H1 (cell line): ENCODE measurements at regions not wholly inside any gene's neighbourhood (a gene's known extent, or its start where the extent isn't known, plus 50 kb on each side); places are given as distances from the start of the nearest gene placed in this dataset.

Experiments used
- CTCF ChIA-PET: fragments of 300-600 bp; sonication (Branson Sonifier 250); formaldehyde crosslinking; loops from one replicate; lab custom pipeline; 2021; ENCODE audit not compliant: partially characterized antibody; lab: Charles Lee
- POLR2A ChIA-PET: fragments of 300-600 bp; sonication (Branson Sonifier 250); formaldehyde crosslinking; loops from one replicate; lab custom pipeline; 2021; ENCODE audit warnings: inconsistent platforms; ENCODE audit not compliant: partially characterized antibody; lab: Charles Lee
- DNase-seq, 2 experiments: peaks; one replicate each; pipeline versions ENCODE4 v3.0.0 to v3.0.0-alpha.2; 2010 to 2022; ENCODE audit warnings: low spot score in 2 of 2, low read depth in 1 of 2, mixed read lengths in 1 of 2
- FAIRE-seq: peaks from 2 replicates; lab custom pipeline; 2011; peaks lifted over from hg19 to GRCh38; lab: Jason Lieb, UNC
- H2AFZ ChIP-seq: 2 replicates; pipeline ENCODE4 v1.8.1; 2012; ENCODE audit warnings: low read length, inconsistent platforms
- H2AK5ac ChIP-seq: 2 replicates; pipeline ENCODE4 v1.6.1; 2013; ENCODE audit warnings: low read depth, low read length
- H2BK120ac ChIP-seq: replicated peaks from 2 replicates; pipeline ENCODE3; 2013; ENCODE audit warnings: low read depth, low read length, inconsistent platforms
- H2BK12ac ChIP-seq: 2 replicates; pipeline ENCODE4 v1.6.1; 2013; ENCODE audit warnings: low read depth, low read length
- H2BK15ac ChIP-seq: 2 replicates; pipeline ENCODE4 v1.6.1; 2013; ENCODE audit warnings: low read length
- H2BK20ac ChIP-seq: 2 replicates; pipeline ENCODE4 v1.6.1; 2013; ENCODE audit warnings: low read length
- H2BK5ac ChIP-seq: 2 replicates; pipeline ENCODE4 v1.6.1; 2013; ENCODE audit warnings: low read depth, low read length
- H3K14ac ChIP-seq: 2 replicates; pipeline ENCODE4 v1.6.1; 2013; ENCODE audit warnings: inconsistent platforms; ENCODE audit not compliant: insufficient read length
- H3K18ac ChIP-seq: 2 replicates; pipeline ENCODE4 v1.6.1; 2013; ENCODE audit warnings: low read length; ENCODE audit errors: extremely low read depth
- H3K23ac ChIP-seq: 2 replicates; pipeline ENCODE4 v1.6.1; 2013; ENCODE audit warnings: inconsistent platforms; ENCODE audit not compliant: insufficient read length
- H3K23me2 ChIP-seq: 2 replicates; pipeline ENCODE4 v1.6.1; 2013; ENCODE audit warnings: low read depth, low read length
- H3K27ac ChIP-seq: 2 replicates; pipeline ENCODE4 v1.6.1; 2011; ENCODE audit warnings: low read depth, low read length, inconsistent platforms
- H3K27me3 ChIP-seq, 4 experiments: replicated peaks in 1 of 4; 1 replicate in 1 of 4; 2 replicates in 3 of 4; pipeline versions ENCODE4 v1.6.1 to v1.8.1; 2011 to 2013; ENCODE audit warnings: low read length in 3 of 4, mild to moderate bottlenecking in 3 of 4, inconsistent platforms in 2 of 4, mixed read lengths in 2 of 4, moderate library complexity in 1 of 4; ENCODE audit not compliant: control insufficient read depth in 3 of 4, insufficient read depth in 3 of 4; ENCODE audit errors: extremely low read depth in 1 of 4
- H3K36me3 ChIP-seq, 4 experiments: 2 replicates each; pipeline versions ENCODE4 v1.6.1 to v1.8.1; 2011 to 2013; ENCODE audit warnings: mild to moderate bottlenecking in 4 of 4, low read length in 3 of 4, moderate library complexity in 2 of 4, control low read depth in 1 of 4, inconsistent platforms in 1 of 4; ENCODE audit not compliant: insufficient read depth in 4 of 4, control insufficient read depth in 2 of 4
- H3K4ac ChIP-seq: replicated peaks from 2 replicates; pipeline ENCODE3; 2013; ENCODE audit warnings: low read length, low read depth, mixed read lengths, inconsistent platforms; ENCODE audit not compliant: insufficient read length
- H3K4me1 ChIP-seq, 4 experiments: replicated peaks in 1 of 4; 1 replicate in 1 of 4; 2 replicates in 3 of 4; pipeline versions ENCODE4 v1.6.1 to v1.8.1; 2011 to 2013; ENCODE audit warnings: low read length in 3 of 4, inconsistent platforms in 2 of 4, mixed read lengths in 1 of 4; ENCODE audit not compliant: insufficient read depth in 4 of 4, control insufficient read depth in 3 of 4
- H3K4me2 ChIP-seq, 2 experiments: 2 replicates each; pipeline versions ENCODE4 v1.6.1 to v1.8.1; 2011 to 2013; ENCODE audit warnings: low read depth in 2 of 2, low read length in 2 of 2, control low read depth in 1 of 2, inconsistent platforms in 1 of 2, mild to moderate bottlenecking in 1 of 2; ENCODE audit not compliant: insufficient read depth in 1 of 2
- H3K4me3 ChIP-seq, 4 experiments: fragments of 200-600, 300-600 bp in 1 of 4; sonication (generic), shearing (Covaris generic), sonication (Bioruptor Twin) in 1 of 4; 2 replicates each; pipeline versions ENCODE4 v1.5.1 to v1.8.1; 2011 to 2016; ENCODE audit warnings: low read length in 4 of 4, low read depth in 3 of 4, control low read depth in 2 of 4, inconsistent platforms in 2 of 4, mild to moderate bottlenecking in 2 of 4, mixed read lengths in 1 of 4, moderate library complexity in 1 of 4; ENCODE audit not compliant: insufficient read depth in 2 of 4; ENCODE audit errors: extremely low read depth in 1 of 4
- H3K56ac ChIP-seq: replicated peaks from 2 replicates; pipeline ENCODE3; 2013; ENCODE audit warnings: low read depth, mild to moderate bottlenecking, mixed read lengths, low read length, inconsistent platforms; ENCODE audit not compliant: insufficient read length
- H3K79me1 ChIP-seq: 2 replicates; pipeline ENCODE4 v1.6.1; 2013; ENCODE audit warnings: low read depth, low read length, control low read depth
- H3K79me2 ChIP-seq, 2 experiments: 2 replicates each; pipeline versions ENCODE4 v1.6.1 to v1.8.1; 2012 to 2013; ENCODE audit warnings: low read length in 2 of 2, mild to moderate bottlenecking in 2 of 2, inconsistent platforms in 1 of 2; ENCODE audit not compliant: insufficient read depth in 2 of 2, control insufficient read depth in 1 of 2
- H3K9ac ChIP-seq, 4 experiments: replicated peaks in 1 of 4; 1 replicate in 1 of 4; 2 replicates in 3 of 4; pipeline versions ENCODE4 v1.6.1 to v1.8.1; 2011 to 2013; ENCODE audit warnings: low read depth in 3 of 4, low read length in 3 of 4, control low read depth in 2 of 4, mild to moderate bottlenecking in 2 of 4, moderate library complexity in 2 of 4, inconsistent platforms in 1 of 4; ENCODE audit errors: extremely low read depth in 1 of 4
- H3K9me3 ChIP-seq, 2 experiments: 2 replicates each; pipeline versions ENCODE4 v1.6.1 to v1.8.1; 2012 to 2013; ENCODE audit warnings: mild to moderate bottlenecking in 2 of 2, moderate library complexity in 2 of 2, control low read depth in 1 of 2, inconsistent platforms in 1 of 2, low read depth in 1 of 2, low read length in 1 of 2, mixed read lengths in 1 of 2; ENCODE audit not compliant: insufficient read depth in 2 of 2
- H4K20me1 ChIP-seq, 2 experiments: replicated peaks in 1 of 2; 2 replicates each; pipeline versions ENCODE3 to v1.8.1; 2011 to 2013; ENCODE audit warnings: inconsistent platforms in 2 of 2, low read length in 2 of 2, mild to moderate bottlenecking in 1 of 2; ENCODE audit not compliant: insufficient read depth in 2 of 2, control insufficient read depth in 1 of 2
- H4K5ac ChIP-seq: 2 replicates; pipeline ENCODE4 v1.6.1; 2013; ENCODE audit warnings: low read length, low read depth, mixed read lengths, inconsistent platforms; ENCODE audit not compliant: insufficient read length
- H4K8ac ChIP-seq: 2 replicates; pipeline ENCODE4 v1.8.0; 2013; ENCODE audit warnings: mild to moderate bottlenecking, moderate library complexity, low read length, inconsistent platforms; ENCODE audit not compliant: insufficient read depth; ENCODE audit errors: extremely low read depth
- H4K91ac ChIP-seq: replicated peaks from 2 replicates; pipeline ENCODE3; 2013; ENCODE audit warnings: low read length, mixed read lengths, inconsistent platforms; ENCODE audit not compliant: insufficient read length
- HDAC6 ChIP-seq: IDR thresholded peaks from one replicate; pipeline ENCODE4 v1.7.1; 2012; ENCODE audit warnings: low read depth, mild to moderate bottlenecking, inconsistent platforms, low read length, moderate library complexity
- NRF1 ChIP-seq: IDR thresholded peaks from 2 replicates; pipeline ENCODE4 v1.6.1; 2011; ENCODE audit warnings: mild to moderate bottlenecking, low read depth, low read length, improper control_type of control experiment
- RNF2 ChIP-seq: fragments of 200-900, 300-1000 bp; sonication (generic); IDR thresholded peaks from 2 replicates; pipeline ENCODE4 v1.7.1; 2016; ENCODE audit warnings: borderline replicate concordance, low read depth, mild to moderate bottlenecking, antibody characterized with exemption, low read length; ENCODE audit not compliant: poor library complexity, severe bottlenecking; ENCODE audit errors: missing control alignments
- SIRT6 ChIP-seq: IDR thresholded peaks from one replicate; pipeline ENCODE4 v1.7.1; 2012; ENCODE audit warnings: low read length, inconsistent platforms
- SRF ChIP-seq: IDR thresholded peaks from 2 replicates; pipeline ENCODE4 v1.6.1; 2011; ENCODE audit warnings: mild to moderate bottlenecking, low read depth, low read length, moderate library complexity
- SUZ12 ChIP-seq: fragments of 200-600 bp; sonication (generic); IDR thresholded peaks from 2 replicates; pipeline ENCODE4 v1.6.1; 2012; ENCODE audit warnings: mild to moderate bottlenecking, inconsistent platforms, low read length, moderate library complexity, mixed read lengths
- TBP ChIP-seq: IDR thresholded peaks from 2 replicates; pipeline ENCODE4 v1.6.1; 2011; ENCODE audit warnings: low read depth, low read length, improper control_type of control experiment
- TEAD4 ChIP-seq: IDR thresholded peaks from 2 replicates; pipeline ENCODE4 v1.6.1; 2012; ENCODE audit warnings: low read depth, low read length, inconsistent platforms, mixed read lengths
- ZNF274 ChIP-seq: IDR thresholded peaks from 2 replicates; pipeline ENCODE4 v1.7.0; 2012; ENCODE audit warnings: low read length, borderline replicate concordance; ENCODE audit errors: extremely low read depth
- TF ChIP-seq, protein P1 (sequence below): IDR thresholded peaks from 2 replicates; pipeline ENCODE4 v1.6.1; 2011; ENCODE audit warnings: low read length, improper control_type of control experiment

DNA sequence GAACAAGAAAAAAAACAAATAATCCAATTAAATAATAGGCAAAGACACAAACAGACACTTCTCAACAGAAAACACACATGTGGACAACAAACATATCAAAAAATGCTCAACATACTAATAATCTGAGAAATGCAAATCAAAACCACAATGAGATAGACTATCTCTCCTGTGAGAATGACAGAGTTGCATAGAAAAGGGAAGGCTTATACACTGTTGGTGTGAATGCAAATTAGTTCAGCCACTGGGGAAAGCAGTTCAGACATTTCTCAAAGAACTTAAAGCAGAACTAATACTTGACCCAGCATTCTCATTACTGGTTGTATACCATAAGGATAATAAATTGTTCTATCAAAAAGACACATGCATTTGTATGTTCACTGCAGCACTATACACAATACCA lies 637.8 kb upstream of the LUZP2 start:
- no peak for TF ChIP-seq SRF
- TF ChIP-seq HDAC6, result no peak
- no peak for TF ChIP-seq SIRT6
- no peak for TF ChIP-seq TEAD4
- no peak for TF ChIP-seq RNF2
- TF ChIP-seq, protein P1, sequence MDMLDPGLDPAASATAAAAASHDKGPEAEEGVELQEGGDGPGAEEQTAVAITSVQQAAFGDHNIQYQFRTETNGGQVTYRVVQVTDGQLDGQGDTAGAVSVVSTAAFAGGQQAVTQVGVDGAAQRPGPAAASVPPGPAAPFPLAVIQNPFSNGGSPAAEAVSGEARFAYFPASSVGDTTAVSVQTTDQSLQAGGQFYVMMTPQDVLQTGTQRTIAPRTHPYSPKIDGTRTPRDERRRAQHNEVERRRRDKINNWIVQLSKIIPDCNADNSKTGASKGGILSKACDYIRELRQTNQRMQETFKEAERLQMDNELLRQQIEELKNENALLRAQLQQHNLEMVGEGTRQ, result no peak
- no peak for TF ChIP-seq TBP
- no peak for TF ChIP-seq ZNF274
- no peak for TF ChIP-seq SUZ12
- no peak for TF ChIP-seq NRF1
- Histone ChIP-seq H3K56ac (no peak overlapping the region), H3K4me3 (no peak overlapping the region), H3K27ac (no peak overlapping the region), H2BK12ac (no peak overlapping the region), H3K23ac (no peak overlapping the region), H3K79me2 (no peaks in the 10 kb centered on the region), H3K4me1 (no peaks in the 10 kb centered on the region), H4K8ac (no peak overlapping the region), H2AFZ (no peak overlapping the region), H2BK5ac (no peak overlapping the region), H2BK120ac (no peak overlapping the region), H3K27me3 (no peaks in the 10 kb centered on the region), H3K79me1 (no peaks in the 10 kb centered on the region), H3K4me2 (no peak overlapping the region), H3K9me3 (no peaks in the 10 kb centered on the region), H3K23me2 (no peaks in the 10 kb centered on the region), H4K91ac (no peak overlapping the region), H3K36me3 (no peaks in the 10 kb centered on the region; a peak in 1 of 8 replicates), H4K5ac (no peak overlapping the region), H2AK5ac (no peak overlapping the region), H3K14ac (no peak overlapping the region), H3K18ac (no peak overlapping the region), H2BK15ac (no peak overlapping the region), H3K9ac (no peak overlapping the region), H4K20me1 (no peaks in the 10 kb centered on the region), H2BK20ac (no peak overlapping the region), H3K4ac (no peak overlapping the region)
- ChIA-PET CTCF (interaction anchor here (1.1 kb wide), 1 partner anchor 548 kb away, joined by 3 read pairs; no protein-coding TSS in a partner anchor), POLR2A (no interaction called here)
- no peak for FAIRE-seq
- DNase-seq, result no peak
